ENCODE measurements at regions not wholly inside any gene's neighbourhood (a gene's known extent, or its start where the extent isn't known, plus 50 kb on each side); places are given as distances from the start of the nearest gene placed in this dataset.

GRCh38 chr4:35286434-35286833, 957.9 kb downstream of the ARAP2 start:
- DNase-seq (ENCODE audit: insufficient read length): no peak
- no peak for FAIRE-seq
- TF ChIP-seq POLR2AphosphoS5 (IDR thresholded peaks at IDR 0.05; ENCODE audit: low read depth, low read length): no peak
- no peak for TF ChIP-seq POLR2A (IDR thresholded peaks at IDR 0.05; ENCODE audit: low read depth, low read length)
- TF ChIP-seq TAF1 (IDR thresholded peaks at IDR 0.05; ENCODE audit: borderline replicate concordance, low read depth, low read length): no peak

- no peak for FAIRE-seq
- no peak for DNase-seq (ENCODE audit: insufficient read length)
Observed at GRCh38 chr4:35300996-35301774, 943.1 kb downstream of the ARAP2 start.

GRCh38 chr4:35315419-35315818, 928.9 kb downstream of the ARAP2 start:
- FAIRE-seq: no peak
- TF ChIP-seq TAF1 (IDR thresholded peaks at IDR 0.05; ENCODE audit: borderline replicate concordance, low read depth, low read length): no peak
- no peak for TF ChIP-seq POLR2A (IDR thresholded peaks at IDR 0.05; ENCODE audit: low read depth, low read length)
- TF ChIP-seq POLR2AphosphoS5 (IDR thresholded peaks at IDR 0.05; ENCODE audit: low read depth, low read length): no peak
- DNase-seq (ENCODE audit: insufficient read length): no peak

More at GRCh38 chr4:35300996-35301774, 943.1 kb downstream of the ARAP2 start:
- TF ChIP-seq TAF1 (IDR thresholded peaks at IDR 0.05; ENCODE audit: borderline replicate concordance, low read depth, low read length): no peak
- no peak for TF ChIP-seq POLR2AphosphoS5 (IDR thresholded peaks at IDR 0.05; ENCODE audit: low read depth, low read length)
- TF ChIP-seq POLR2A (IDR thresholded peaks at IDR 0.05; ENCODE audit: low read depth, low read length): no peak

- FAIRE-seq (no peak), DNase-seq (ENCODE audit: insufficient read length) (no peak)
- TF ChIP-seq TAF1 (IDR thresholded peaks at IDR 0.05; ENCODE audit: borderline replicate concordance, low read depth, low read length): no peak
- TF ChIP-seq POLR2A (IDR thresholded peaks at IDR 0.05; ENCODE audit: low read depth, low read length): no peak
- no peak for TF ChIP-seq POLR2AphosphoS5 (IDR thresholded peaks at IDR 0.05; ENCODE audit: low read depth, low read length)
Observed at GRCh38 chr4:35325908-35326453, 918.3 kb downstream of the ARAP2 start.

- DNase-seq (ENCODE audit: insufficient read length) (no peak), FAIRE-seq (no peak)
- no peak for TF ChIP-seq TAF1 (IDR thresholded peaks at IDR 0.05; ENCODE audit: borderline replicate concordance, low read depth, low read length)
- no peak for TF ChIP-seq POLR2A (IDR thresholded peaks at IDR 0.05; ENCODE audit: low read depth, low read length)
- no peak for TF ChIP-seq POLR2AphosphoS5 (IDR thresholded peaks at IDR 0.05; ENCODE audit: low read depth, low read length)
Observed at GRCh38 chr4:35342833-35343232, 901.5 kb downstream of the ARAP2 start.

GRCh38 chr4:35347276-35347675, 897.0 kb downstream of the ARAP2 start:
- FAIRE-seq: no peak
- TF ChIP-seq TAF1 (IDR thresholded peaks at IDR 0.05; ENCODE audit: borderline replicate concordance, low read depth, low read length) (no peak), POLR2A (IDR thresholded peaks at IDR 0.05; ENCODE audit: low read depth, low read length) (no peak), POLR2AphosphoS5 (IDR thresholded peaks at IDR 0.05; ENCODE audit: low read depth, low read length) (no peak)

GRCh38 chr4:35358001-35358584, 886.2 kb downstream of the ARAP2 start:
- TF ChIP-seq POLR2A (IDR thresholded peaks at IDR 0.05; ENCODE audit: low read depth, low read length) (no peak), TAF1 (IDR thresholded peaks at IDR 0.05; ENCODE audit: borderline replicate concordance, low read depth, low read length) (no peak), POLR2AphosphoS5 (IDR thresholded peaks at IDR 0.05; ENCODE audit: low read depth, low read length) (no peak)
- FAIRE-seq: no peak
- no peak for DNase-seq (ENCODE audit: insufficient read length)

More at GRCh38 chr4:35347276-35347675, 897.0 kb downstream of the ARAP2 start:
- no peak for DNase-seq (ENCODE audit: insufficient read length)

- FAIRE-seq: no peak
- DNase-seq (ENCODE audit: insufficient read length): no peak
- TF ChIP-seq TAF1 (IDR thresholded peaks at IDR 0.05; ENCODE audit: borderline replicate concordance, low read depth, low read length): no peak
- TF ChIP-seq POLR2AphosphoS5 (IDR thresholded peaks at IDR 0.05; ENCODE audit: low read depth, low read length): no peak
- TF ChIP-seq POLR2A (IDR thresholded peaks at IDR 0.05; ENCODE audit: low read depth, low read length): no peak
Observed at GRCh38 chr4:35364321-35364870, 879.9 kb downstream of the ARAP2 start.

- no peak for FAIRE-seq
- TF ChIP-seq POLR2A (IDR thresholded peaks at IDR 0.05; ENCODE audit: low read depth, low read length) (no peak), TAF1 (IDR thresholded peaks at IDR 0.05; ENCODE audit: borderline replicate concordance, low read depth, low read length) (no peak), POLR2AphosphoS5 (IDR thresholded peaks at IDR 0.05; ENCODE audit: low read depth, low read length) (no peak)
- DNase-seq (ENCODE audit: insufficient read length): no peak
Observed at GRCh38 chr4:35365186-35365585, 879.1 kb downstream of the ARAP2 start.

GRCh38 chr4:35399912-35400311, 844.4 kb downstream of the ARAP2 start:
- no peak for TF ChIP-seq POLR2A (IDR thresholded peaks at IDR 0.05; ENCODE audit: low read depth, low read length)
- no peak for TF ChIP-seq TAF1 (IDR thresholded peaks at IDR 0.05; ENCODE audit: borderline replicate concordance, low read depth, low read length)
- TF ChIP-seq POLR2AphosphoS5 (IDR thresholded peaks at IDR 0.05; ENCODE audit: low read depth, low read length): no peak
- DNase-seq (ENCODE audit: insufficient read length): no peak
- no peak for FAIRE-seq

- no peak for DNase-seq (ENCODE audit: insufficient read length)
- TF ChIP-seq TAF1 (IDR thresholded peaks at IDR 0.05; ENCODE audit: borderline replicate concordance, low read depth, low read length) (no peak), POLR2AphosphoS5 (IDR thresholded peaks at IDR 0.05; ENCODE audit: low read depth, low read length) (no peak), POLR2A (IDR thresholded peaks at IDR 0.05; ENCODE audit: low read depth, low read length) (no peak)
- no peak for FAIRE-seq
Observed at GRCh38 chr4:35423104-35423503, 821.2 kb downstream of the ARAP2 start.
